WTC11 (cell line): ENCODE measurements at regions not wholly inside any gene's neighbourhood (a gene's known extent, or its start where the extent isn't known, plus 50 kb on each side); places are given as distances from the start of the nearest gene placed in this dataset.

Source experiments
- ATAC-seq: fragments of 200-7000 bp; cut with Tn5 transposase; 2 replicates; pipeline ENCODE4 v1.10.0; 2021; ENCODE audit warnings: mild to moderate bottlenecking, moderate library complexity
- CTCF ChIA-PET: fragments of 300-600 bp; sonication (Branson Sonifier 250); formaldehyde crosslinking; loops from one replicate; lab custom pipeline; 2021; ENCODE audit warnings: antibody characterized with exemption; lab: Charles Lee
- POLR2A ChIA-PET: fragments of 350-600 bp; sonication (Branson Sonifier 250); formaldehyde crosslinking; loops from one replicate; lab custom pipeline; 2021; ENCODE audit warnings: antibody characterized with exemption; lab: Charles Lee
- DNase-seq: peaks from one replicate; pipeline ENCODE4 v3.0.0; 2021; ENCODE audit warnings: low spot score
- H3K27ac Mint-ChIP-seq: 2 replicates; pipeline ENCODE4 v1.8.0; 2021; ENCODE audit warnings: mixed read lengths
- H3K27me3 Mint-ChIP-seq: 2 replicates; pipeline ENCODE4 v1.8.0; 2021; ENCODE audit warnings: low read depth, mild to moderate bottlenecking, moderate library complexity, mixed read lengths
- H3K36me3 Mint-ChIP-seq: 2 replicates; pipeline ENCODE4 v1.8.0; 2021; ENCODE audit warnings: mixed read lengths
- H3K4me1 Mint-ChIP-seq: 2 replicates; pipeline ENCODE4 v1.8.0; 2022; ENCODE audit warnings: mixed read lengths
- H3K4me3 Mint-ChIP-seq: 2 replicates; pipeline ENCODE4 v1.8.0; 2021; ENCODE audit warnings: mild to moderate bottlenecking, moderate library complexity, mixed read lengths
- H3K9me3 Mint-ChIP-seq: 2 replicates; pipeline ENCODE4 v1.8.0; 2021; ENCODE audit warnings: mixed read lengths
- AR ChIP-seq: fragments of 250-450 bp; sonication (Bioruptor Pico); IDR thresholded peaks from 2 replicates; pipeline ENCODE4 v1.9.0; 2021; ENCODE audit warnings: mild to moderate bottlenecking
- ARID4B ChIP-seq: sonication (generic); formaldehyde crosslinking; IDR thresholded peaks from 2 replicates; pipeline ENCODE4 v1.8.0; 2023; ENCODE audit warnings: missing genetic modification reagents, mild to moderate bottlenecking, borderline replicate concordance
- CREM ChIP-seq: sonication (generic); formaldehyde crosslinking; IDR thresholded peaks from 2 replicates; pipeline ENCODE4 v1.8.1; 2022; ENCODE audit warnings: mild to moderate bottlenecking, missing genetic modification reagents, moderate library complexity
- E2F4 ChIP-seq: sonication (generic); formaldehyde crosslinking; IDR thresholded peaks from 2 replicates; pipeline ENCODE4 v1.8.1; 2022; ENCODE audit warnings: low read depth, mild to moderate bottlenecking, moderate library complexity, missing genetic modification reagents, borderline replicate concordance
- EMX1 ChIP-seq: fragments of 250-450 bp; sonication (Bioruptor Pico); IDR thresholded peaks from 2 replicates; pipeline ENCODE4 v1.8.0; 2021; ENCODE audit warnings: mild to moderate bottlenecking
- FOXJ3 ChIP-seq: sonication (generic); formaldehyde crosslinking; IDR thresholded peaks from 2 replicates; pipeline ENCODE4 v1.9.0; 2021; ENCODE audit warnings: missing genetic modification reagents, mild to moderate bottlenecking, borderline replicate concordance
- GRHL2 ChIP-seq: fragments of 250-450 bp; sonication (Bioruptor Pico); IDR thresholded peaks from 2 replicates; pipeline ENCODE4 v1.8.0; 2022; ENCODE audit warnings: mild to moderate bottlenecking, moderate library complexity; ENCODE audit not compliant: insufficient replicate concordance, severe bottlenecking
- NR2C2 ChIP-seq: sonication (generic); formaldehyde crosslinking; IDR thresholded peaks from 2 replicates; pipeline ENCODE4 v1.8.0; 2022; ENCODE audit warnings: mild to moderate bottlenecking, missing genetic modification reagents
- USF1 ChIP-seq: sonication (generic); formaldehyde crosslinking; IDR thresholded peaks from 2 replicates; pipeline ENCODE4 v1.8.0; 2022; ENCODE audit warnings: mild to moderate bottlenecking, missing genetic modification reagents
- ZBTB21 ChIP-seq: sonication (generic); formaldehyde crosslinking; IDR thresholded peaks from 2 replicates; pipeline ENCODE4 v1.8.1; 2023; ENCODE audit warnings: mild to moderate bottlenecking, missing genetic modification reagents, borderline replicate concordance
- ZNF138 ChIP-seq: sonication (generic); formaldehyde crosslinking; conservative IDR thresholded peaks from 2 replicates; pipeline ENCODE4 v1.8.1; 2022; ENCODE audit warnings: mild to moderate bottlenecking, moderate library complexity, missing genetic modification reagents
- ZNF232 ChIP-seq: sonication (generic); formaldehyde crosslinking; IDR thresholded peaks from 2 replicates; pipeline ENCODE4 v1.8.0; 2022; ENCODE audit warnings: mild to moderate bottlenecking, missing genetic modification reagents
- ZNF425 ChIP-seq: fragments of 250-450 bp; sonication (Bioruptor Pico); conservative IDR thresholded peaks from 2 replicates; pipeline ENCODE4 v1.9.0; 2021; ENCODE audit warnings: mild to moderate bottlenecking

- TF ChIP-seq ARID4B (CRISPR knock-in tag), result no peak
- no peak for TF ChIP-seq AR (CRISPR knock-in tag)
- TF ChIP-seq USF1 (CRISPR knock-in tag), result no peak
- TF ChIP-seq ZNF425, result no peak
- no peak for TF ChIP-seq E2F4 (CRISPR knock-in tag)
- TF ChIP-seq ZNF138 (CRISPR knock-in tag), result no peak
These were observed 148.4 kb downstream of the C5orf15 start (continued) for GRCh38 chr5:133819977-133820471.

GRCh38 chr5:133818869-133819600 lies 149.4 kb downstream of the C5orf15 start:
- no peak for TF ChIP-seq GRHL2 (CRISPR knock-in tag)
- TF ChIP-seq ZNF232 (CRISPR knock-in tag), result no peak
- TF ChIP-seq NR2C2, result no peak
- no peak for TF ChIP-seq EMX1 (CRISPR knock-in tag)
- TF ChIP-seq FOXJ3, result no peak
- TF ChIP-seq ZNF138 (CRISPR knock-in tag), result no peak
- TF ChIP-seq ZBTB21 (CRISPR knock-in tag), result no peak
- TF ChIP-seq E2F4 (CRISPR knock-in tag), result no peak
- TF ChIP-seq CREM, result no peak
- Mint-ChIP-seq H3K36me3 (no peaks in the 10 kb centered on the region), H3K9me3 (no peaks in the 10 kb centered on the region), H3K27me3 (peaks cover 3% of the 10 kb centered on the region), H3K4me1 (peaks cover 5% of the 10 kb centered on the region; the same call in 1 of the 2 replicates), H3K27ac (no peak overlapping the region), H3K4me3 (no peak overlapping the region)
- no peak for ATAC-seq
- CTCF ChIA-PET, result no interaction called here
- DNase-seq, result no peak
- POLR2A ChIA-PET, result interaction anchor here (0.6 kb wide), 1 partner anchor 842 kb away, joined by 4 read pairs; no protein-coding TSS in a partner anchor
